PC-9 (cell line): ENCODE measurements at regions not wholly inside any gene's neighbourhood (a gene's known extent, or its start where the extent isn't known, plus 50 kb on each side); places are given as distances from the start of the nearest gene placed in this dataset.

ENCODE experiments used
- BruUV-seq: library from RNA; stranded (reverse); fragments of 400-500 nt; replicated peaks from 2 replicates; lab custom pipeline; 2021; lab: Mats Ljungman, UMichigan
- CTCF ChIA-PET: fragments of 300-600 bp; sonication (Branson Sonifier 250); formaldehyde crosslinking; loops from one replicate; lab custom pipeline; 2022; ENCODE audit warnings: antibody characterized with exemption; lab: Charles Lee
- POLR2A ChIA-PET: fragments of 300-600 bp; sonication (Branson Sonifier 250); formaldehyde crosslinking; loops from one replicate; lab custom pipeline; 2022; ENCODE audit warnings: antibody characterized with exemption; ENCODE audit not compliant: unreplicated experiment; lab: Charles Lee
- DNase-seq, 2 experiments: peaks; one replicate each; pipeline versions ENCODE4 v3.0.0 to v3.0.0-alpha.2; 2015 to 2022; ENCODE audit warnings: mixed read lengths in 1 of 2
- H2AFZ ChIP-seq: fragments of 200-600 bp; sonication (generic); 2 replicates; pipeline ENCODE4 v1.8.1; 2017; ENCODE audit warnings: antibody characterized with exemption
- H3F3A ChIP-seq: fragments of 200-600 bp; sonication (generic); 2 replicates; pipeline ENCODE4 v1.8.1; 2017; ENCODE audit warnings: antibody characterized with exemption, mild to moderate bottlenecking, low read depth; ENCODE audit not compliant: insufficient read depth
- H3K27ac ChIP-seq: fragments of 200-600 bp; sonication (generic); 2 replicates; pipeline ENCODE4 v1.6.1; 2016; ENCODE audit warnings: mixed run types
- H3K27me3 ChIP-seq: fragments of 200-600 bp; sonication (generic); 2 replicates; pipeline ENCODE4 v1.6.1; 2016; ENCODE audit warnings: low read depth, mixed run types; ENCODE audit not compliant: insufficient read depth
- H3K36me3 ChIP-seq: fragments of 200-600 bp; sonication (generic); 2 replicates; pipeline ENCODE4 v1.6.1; 2016; ENCODE audit warnings: low read depth, mixed run types
- H3K4me1 ChIP-seq: fragments of 200-600 bp; sonication (generic); replicated peaks from 2 replicates; pipeline ENCODE4 v1.6.1; 2016; ENCODE audit warnings: mixed run types; ENCODE audit not compliant: insufficient read depth
- H3K4me2 ChIP-seq: fragments of 200-600 bp; sonication (generic); 2 replicates; pipeline ENCODE4 v1.6.1; 2017; ENCODE audit warnings: mixed run types
- H3K4me3 ChIP-seq: fragments of 200-600 bp; sonication (generic); 2 replicates; pipeline ENCODE4 v1.6.1; 2016; ENCODE audit warnings: mixed run types
- H3K79me2 ChIP-seq: fragments of 200-600 bp; sonication (generic); 2 replicates; pipeline ENCODE4 v1.6.1; 2017; ENCODE audit warnings: low read depth, mixed run types
- H3K9me2 ChIP-seq: fragments of 200-600 bp; sonication (generic); 2 replicates; pipeline ENCODE4 v1.8.1; 2017; ENCODE audit warnings: mild to moderate bottlenecking; ENCODE audit not compliant: insufficient read depth
- H3K9me3 ChIP-seq: fragments of 200-600 bp; sonication (generic); 2 replicates; pipeline ENCODE4 v1.8.1; 2016; ENCODE audit warnings: low read depth; ENCODE audit not compliant: insufficient read depth
- H4K20me1 ChIP-seq: fragments of 200-600 bp; sonication (generic); 2 replicates; pipeline ENCODE4 v1.8.1; 2017; ENCODE audit not compliant: insufficient read depth
- EZH2 ChIP-seq: fragments of 200-600 bp; sonication (generic); IDR thresholded peaks from 2 replicates; pipeline ENCODE4 v1.8.0; 2017; ENCODE audit warnings: antibody characterized with exemption, low read depth
- intact Hi-C: fragments of 100-400 bp; cut with micrococcal nuclease; formaldehyde crosslinking; loops from one replicate; pipeline ENCODE4 v1.10.0; 2022; ENCODE audit not compliant: unreplicated experiment
- TF ChIP-seq, protein P1 (sequence below): fragments of 200-600 bp; sonication (generic); conservative IDR thresholded peaks from 2 replicates; pipeline ENCODE4 v1.6.1; 2017; ENCODE audit warnings: mixed run types, antibody characterized with exemption, mild to moderate bottlenecking, moderate library complexity

DNA sequence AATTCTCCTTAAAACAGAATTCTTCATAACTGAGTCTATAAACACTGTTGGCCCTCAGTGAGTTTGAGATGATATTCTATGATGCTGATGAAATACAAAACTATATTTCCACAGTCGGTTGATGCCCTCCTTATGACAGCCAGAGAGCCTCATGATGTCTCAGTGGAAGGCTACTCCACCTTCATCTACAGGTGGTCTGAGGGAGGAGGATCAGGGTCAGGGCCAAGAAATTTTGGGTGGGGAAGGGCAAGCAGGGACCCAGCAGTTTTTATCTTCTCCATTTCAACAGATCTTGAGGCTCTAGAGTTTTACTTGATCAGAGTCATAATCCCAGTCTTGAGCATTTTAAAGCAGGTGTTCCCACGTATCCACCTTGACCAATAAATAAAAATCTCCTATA lies 90.8 kb downstream of the CCDC71L start:
- POLR2A ChIA-PET: no interaction called here
- intact Hi-C loops: no loop called here
- no peaks in the 10 kb centered on the region for H3K79me2 ChIP-seq
- DNase-seq: no peak
- no peaks in the 10 kb centered on the region; the same call in 1 of the 2 replicates for H3K9me3 ChIP-seq
- H3K27ac ChIP-seq: peak overlapping the region; percentile 99
- no peaks in the 10 kb centered on the region for H3K27me3 ChIP-seq
- no peak overlapping the region for H3K4me2 ChIP-seq
- CTCF ChIA-PET: no interaction called here
- TF ChIP-seq EZH2: no peak
- TF ChIP-seq, protein P1, sequence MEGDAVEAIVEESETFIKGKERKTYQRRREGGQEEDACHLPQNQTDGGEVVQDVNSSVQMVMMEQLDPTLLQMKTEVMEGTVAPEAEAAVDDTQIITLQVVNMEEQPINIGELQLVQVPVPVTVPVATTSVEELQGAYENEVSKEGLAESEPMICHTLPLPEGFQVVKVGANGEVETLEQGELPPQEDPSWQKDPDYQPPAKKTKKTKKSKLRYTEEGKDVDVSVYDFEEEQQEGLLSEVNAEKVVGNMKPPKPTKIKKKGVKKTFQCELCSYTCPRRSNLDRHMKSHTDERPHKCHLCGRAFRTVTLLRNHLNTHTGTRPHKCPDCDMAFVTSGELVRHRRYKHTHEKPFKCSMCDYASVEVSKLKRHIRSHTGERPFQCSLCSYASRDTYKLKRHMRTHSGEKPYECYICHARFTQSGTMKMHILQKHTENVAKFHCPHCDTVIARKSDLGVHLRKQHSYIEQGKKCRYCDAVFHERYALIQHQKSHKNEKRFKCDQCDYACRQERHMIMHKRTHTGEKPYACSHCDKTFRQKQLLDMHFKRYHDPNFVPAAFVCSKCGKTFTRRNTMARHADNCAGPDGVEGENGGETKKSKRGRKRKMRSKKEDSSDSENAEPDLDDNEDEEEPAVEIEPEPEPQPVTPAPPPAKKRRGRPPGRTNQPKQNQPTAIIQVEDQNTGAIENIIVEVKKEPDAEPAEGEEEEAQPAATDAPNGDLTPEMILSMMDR: no peak
- H3K4me1 ChIP-seq: peaks cover 30% of the 10 kb centered on the region
- no TSS peak for BruUV-seq
- no peak overlapping the region; the same call in 1 of the 2 replicates for H3K4me3 ChIP-seq
- H3K9me2 ChIP-seq: no peaks in the 10 kb centered on the region; the same call in 1 of the 2 replicates
- H2AFZ ChIP-seq: no peak overlapping the region
- no peaks in the 10 kb centered on the region for H3K36me3 ChIP-seq
- no peaks in the 10 kb centered on the region for H4K20me1 ChIP-seq
- H3F3A ChIP-seq: peaks cover 19% of the 10 kb centered on the region

- Histone ChIP-seq H2AFZ (peak overlapping the region; percentile 57), H3K9me3 (no peaks in the 10 kb centered on the region; the same call in 1 of the 2 replicates), H3K4me1 (peaks cover 30% of the 10 kb centered on the region), H3K9me2 (no peaks in the 10 kb centered on the region; the same call in 1 of the 2 replicates), H3K4me2 (peak overlapping the region; percentile 63; the same call in 1 of the 2 replicates), H3F3A (peaks cover 19% of the 10 kb centered on the region), H3K79me2 (no peaks in the 10 kb centered on the region), H4K20me1 (no peaks in the 10 kb centered on the region), H3K27ac (peak overlapping the region; percentile 99), H3K27me3 (no peaks in the 10 kb centered on the region), H3K36me3 (no peaks in the 10 kb centered on the region), H3K4me3 (no peak overlapping the region; the same call in 1 of the 2 replicates)
- TF ChIP-seq, protein P1: no peak
- no peak for TF ChIP-seq EZH2
- ChIA-PET POLR2A (no interaction called here), CTCF (interaction anchor here (1.3 kb wide), 1 partner anchor 88 kb away, joined by 4 read pairs; no protein-coding TSS in a partner anchor)
- intact Hi-C loops: loop anchor here (2.0 kb wide), 1 partner anchor 27 kb away; no protein-coding TSS in a partner anchor
- BruUV-seq: no TSS peak
- DNase-seq: no peak
These were observed 91.4 kb downstream of the CCDC71L start for GRCh38 chr7:106569500-106569929.

GRCh38 chr7:106568680-106569499 lies 92.1 kb downstream of the CCDC71L start:
- H3K79me2 ChIP-seq: no peaks in the 10 kb centered on the region
- peaks cover 19% of the 10 kb centered on the region for H3F3A ChIP-seq
- no peaks in the 10 kb centered on the region; the same call in 1 of the 2 replicates for H3K9me3 ChIP-seq
- H4K20me1 ChIP-seq: no peaks in the 10 kb centered on the region
- peak overlapping the region; percentile 63 for H3K4me2 ChIP-seq
- H3K27ac ChIP-seq: peak overlapping the region; percentile 99
- intact Hi-C loops: loop anchor here (1.0 to 2.0 kb wide), 2 partner anchors 26 to 206 kb away; no protein-coding TSS in a partner anchor
- no peaks in the 10 kb centered on the region for H3K27me3 ChIP-seq
- ChIA-PET CTCF (interaction anchor here (0.6 to 1.3 kb wide), 5 partner anchors 25 to 456 kb away, joined by 3 to 4 read pairs (median 3); no protein-coding TSS in a partner anchor), POLR2A (interaction anchor here (0.6 to 0.7 kb wide), 3 partner anchors 10 to 139 kb away, joined by 4 to 5 read pairs (median 4); no protein-coding TSS in a partner anchor)
- DNase-seq: peak; percentile 70 to 96
- H3K36me3 ChIP-seq: no peaks in the 10 kb centered on the region
- no peaks in the 10 kb centered on the region; the same call in 1 of the 2 replicates for H3K9me2 ChIP-seq
- TF ChIP-seq, protein P1: no peak
- no peak for TF ChIP-seq EZH2
- H3K4me3 ChIP-seq: no peak overlapping the region
- no TSS peak for BruUV-seq
- H2AFZ ChIP-seq: peak overlapping the region; percentile 57
- peaks cover 30% of the 10 kb centered on the region for H3K4me1 ChIP-seq
